Epidermal melanocyte (primary cell): ENCODE measurements at regions not wholly inside any gene's neighbourhood (a gene's known extent, or its start where the extent isn't known, plus 50 kb on each side); places are given as distances from the start of the nearest gene placed in this dataset.
"Not testable (repeated sequence)": the region's sequence is repeated elsewhere in the genome, so short reads cannot be mapped to it uniquely, and the experiment has no call there.

Source experiments
- DNase-seq: peaks from one replicate; pipeline ENCODE4 v3.0.0; 2011; ENCODE audit warnings: low spot score; ENCODE audit not compliant: insufficient read length

- no peak for DNase-seq
Observed at GRCh38 chr22:22946131-22946530, 58.5 kb downstream of the IGLL5 start.

GRCh38 chr22:22948651-22949571 lies 61.3 kb downstream of the IGLL5 start:
- no peak for DNase-seq

- DNase-seq, result no peak
Observed at GRCh38 chr22:22949953-22950352, 62.3 kb downstream of the IGLL5 start.

GRCh38 chr22:22951035-22951434 lies 63.4 kb downstream of the IGLL5 start:
- no peak for DNase-seq

- DNase-seq, result no peak
Observed at GRCh38 chr22:22952531-22953280, 65.1 kb downstream of the IGLL5 start.

GRCh38 chr22:22953791-22954190 lies 66.2 kb downstream of the IGLL5 start:
- DNase-seq, result no peak

- DNase-seq, result no peak
Observed at GRCh38 chr22:22954656-22955055, 67.0 kb downstream of the IGLL5 start.

GRCh38 chr22:22955276-22955798 lies 67.7 kb downstream of the IGLL5 start:
- no peak for DNase-seq

- peak; percentile 53 for DNase-seq
Observed at GRCh38 chr22:22955866-22956535, 68.4 kb downstream of the IGLL5 start.

GRCh38 chr22:22957090-22957489 lies 69.5 kb downstream of the IGLL5 start:
- no peak for DNase-seq

- no peak for DNase-seq
Observed at GRCh38 chr22:22958621-22959020, 71.0 kb downstream of the IGLL5 start.

- no peak for DNase-seq
Observed at GRCh38 chr22:22959147-22959827, 71.7 kb downstream of the IGLL5 start.

- DNase-seq, result no peak
Observed at GRCh38 chr22:22960307-22960706, 72.7 kb downstream of the IGLL5 start.

GRCh38 chr22:22961574-22961973 lies 74.0 kb downstream of the IGLL5 start:
- no peak for DNase-seq

GRCh38 chr22:22968366-22968765 lies 80.8 kb downstream of the IGLL5 start:
- DNase-seq, result no peak

GRCh38 chr22:22972605-22973004 lies 85.0 kb downstream of the IGLL5 start:
- DNase-seq, result not testable (repeated sequence)

- no peak for DNase-seq
Observed at GRCh38 chr22:22973336-22973735, 85.7 kb downstream of the IGLL5 start.

GRCh38 chr22:22974156-22974555 lies 86.5 kb downstream of the IGLL5 start:
- DNase-seq, result no peak

GRCh38 chr22:22974795-22975580 lies 87.4 kb downstream of the IGLL5 start:
- no peak for DNase-seq
